K562 (cell line): ENCODE measurements at regions not wholly inside any gene's neighbourhood (a gene's known extent, or its start where the extent isn't known, plus 50 kb on each side); places are given as distances from the start of the nearest gene placed in this dataset.

ENCODE experiments used
- ATAC-seq: fragments of 200-7000 bp; cut with Tn5 transposase; 3 replicates; pipeline ENCODE4 v1.9.1; 2020; ENCODE audit warnings: moderate library complexity
- BruUV-seq: library from RNA; stranded (reverse); fragments of 400-500 nt; replicated peaks from 2 replicates; lab custom pipeline; 2021; lab: Mats Ljungman, UMichigan
- CTCF ChIA-PET: fragments of 300-600 bp; formaldehyde crosslinking; extraction: SDS; loops from one replicate; lab custom pipeline; 2021; ENCODE audit warnings: low intra/inter-chr PET ratio; lab: Yijun Ruan, JAX
- POLR2A ChIA-PET: fragments of 300-600, 350-650 bp; sonication (Branson Sonifier 250); formaldehyde crosslinking; extraction: SDS; loops from one replicate; lab custom pipeline; 2021; ENCODE audit warnings: antibody characterized with exemption, inconsistent platforms; lab: Yijun Ruan, JAX
- DNase-seq, 4 experiments: peaks; one replicate each; pipeline versions ENCODE4 v3.0.0 to v3.0.0-alpha.2; 2011 to 2018; ENCODE audit warnings: low spot score in 3 of 4, mixed read lengths in 3 of 4; ENCODE audit errors: extremely low read depth in 1 of 4
- FAIRE-seq: peaks from 2 replicates; lab custom pipeline; 2011; peaks lifted over from hg19 to GRCh38; lab: Jason Lieb, UNC
- H2AFZ ChIP-seq: 2 replicates; pipeline ENCODE4 v1.6.0; 2011; ENCODE audit warnings: low read depth, low read length, control low read depth, inconsistent platforms
- H3K27ac ChIP-seq: fragments of 200-600 bp; 3 replicates; pipeline ENCODE4 v1.8.0; 2011; ENCODE audit warnings: low read depth, mild to moderate bottlenecking, control low read depth, inconsistent platforms, low read length, moderate library complexity, mixed read lengths; ENCODE audit errors: extremely low read depth
- H3K27me3 ChIP-seq, 2 experiments: fragments of 300-600 bp in 1 of 2; 2 replicates in 1 of 2; 3 replicates in 1 of 2; pipeline versions ENCODE4 v1.6.0 to v1.8.0; 2011; ENCODE audit warnings: inconsistent platforms in 2 of 2, low read length in 2 of 2, mild to moderate bottlenecking in 1 of 2, mixed read lengths in 1 of 2, moderate library complexity in 1 of 2; ENCODE audit not compliant: control insufficient read depth in 2 of 2, insufficient read depth in 2 of 2
- H3K36me3 ChIP-seq: fragments of 300-600 bp; 3 replicates; pipeline ENCODE4 v1.8.0; 2011; ENCODE audit warnings: mild to moderate bottlenecking, low read length, inconsistent platforms; ENCODE audit not compliant: control insufficient read depth, insufficient read depth
- H3K4me1 ChIP-seq, 2 experiments: fragments of 200-600 bp in 1 of 2; replicated peaks in 1 of 2; 2 replicates in 1 of 2; 3 replicates in 1 of 2; pipeline versions ENCODE4 v1.5.1 to v1.8.0; 2011; ENCODE audit warnings: inconsistent platforms in 2 of 2, low read length in 2 of 2, mild to moderate bottlenecking in 1 of 2, mixed read lengths in 1 of 2, moderate library complexity in 1 of 2; ENCODE audit not compliant: control insufficient read depth in 2 of 2, insufficient read depth in 2 of 2
- H3K4me2 ChIP-seq: 2 replicates; pipeline ENCODE4 v1.6.1; 2011; ENCODE audit warnings: low read length, control low read depth, inconsistent platforms, mixed read lengths; ENCODE audit not compliant: insufficient read depth
- H3K4me3 ChIP-seq: fragments of 200-600 bp; sonication (generic), shearing (Covaris generic); 2 replicates; pipeline ENCODE4 v1.5.1; 2016; ENCODE audit warnings: control low read depth, inconsistent platforms
- H3K79me2 ChIP-seq: fragments of 200-600 bp; 3 replicates; pipeline ENCODE4 v1.8.0; 2011; ENCODE audit warnings: low read length, inconsistent platforms; ENCODE audit not compliant: control insufficient read depth, insufficient read depth
- H3K9ac ChIP-seq, 2 experiments: 2 replicates each; pipeline versions ENCODE4 v1.6.0 to v1.6.1; 2011; ENCODE audit warnings: low read depth in 2 of 2, low read length in 2 of 2, control low read depth in 1 of 2, inconsistent platforms in 1 of 2, mild to moderate bottlenecking in 1 of 2, mixed read lengths in 1 of 2; ENCODE audit not compliant: insufficient read depth in 1 of 2
- H3K9me1 ChIP-seq: one replicate; pipeline ENCODE4 v1.6.0; 2011; ENCODE audit warnings: inconsistent platforms, mild to moderate bottlenecking, low read length, moderate library complexity; ENCODE audit not compliant: control insufficient read depth, insufficient read depth
- H3K9me3 ChIP-seq: replicated peaks from 2 replicates; pipeline ENCODE4 v1.5.1; 2011; ENCODE audit warnings: low read depth, low read length, inconsistent platforms; ENCODE audit not compliant: control insufficient read depth, insufficient read depth
- H4K20me1 ChIP-seq: replicated peaks from 2 replicates; pipeline ENCODE4 v1.6.1; 2011; ENCODE audit warnings: low read length, inconsistent platforms, mixed read lengths; ENCODE audit not compliant: control insufficient read depth, insufficient read depth
- FOXJ2 ChIP-seq: fragments of 200-800 bp; sonication (Bioruptor generic); IDR thresholded peaks from 2 replicates; pipeline ENCODE4 v1.6.1; 2016; ENCODE audit warnings: missing genetic modification characterization, missing compliant biosample characterization
- HEY1 ChIP-seq: fragments of 250-450 bp; sonication (Bioruptor Pico); IDR thresholded peaks from 2 replicates; pipeline ENCODE4 v1.5.0; 2020; ENCODE audit warnings: mild to moderate bottlenecking, moderate library complexity, borderline replicate concordance
- HMG20B ChIP-seq: fragments of 250-450 bp; sonication (Bioruptor Pico); IDR thresholded peaks from 2 replicates; pipeline ENCODE4 v1.5.0; 2021; ENCODE audit warnings: mild to moderate bottlenecking
- IRF2 ChIP-seq: sonication (generic); formaldehyde crosslinking; IDR thresholded peaks from 2 replicates; pipeline ENCODE4 v1.8.1; 2022; ENCODE audit warnings: mild to moderate bottlenecking, missing genetic modification reagents
- NFE2 ChIP-seq: IDR thresholded peaks from 2 replicates; pipeline ENCODE4 v1.6.1; 2014; ENCODE audit warnings: antibody characterized with exemption, low read depth
- POLR2G ChIP-seq: fragments of 200-400 bp; formaldehyde crosslinking; IDR thresholded peaks from 2 replicates; pipeline ENCODE4 v1.6.1; 2017; ENCODE audit warnings: low read depth, mild to moderate bottlenecking, antibody characterized with exemption, low read length, moderate library complexity
- RBM34 ChIP-seq: fragments of 200-400 bp; formaldehyde crosslinking; IDR thresholded peaks from 2 replicates; pipeline ENCODE4 v1.6.1; 2018; ENCODE audit warnings: low read length, borderline replicate concordance; ENCODE audit not compliant: insufficient read depth
- SREBF2 ChIP-seq: sonication (generic); formaldehyde crosslinking; IDR thresholded peaks from 2 replicates; pipeline ENCODE4 v1.4.0; 2020; ENCODE audit warnings: mild to moderate bottlenecking, missing genetic modification reagents
- TAF7 ChIP-seq: fragments of 450-650 bp; IDR thresholded peaks from 2 replicates; pipeline ENCODE4 v1.6.1; 2016; ENCODE audit warnings: missing genetic modification characterization, missing compliant biosample characterization
- TCF3 ChIP-seq: sonication (generic); formaldehyde crosslinking; IDR thresholded peaks from 2 replicates; pipeline ENCODE4 v1.4.0; 2020; ENCODE audit warnings: mild to moderate bottlenecking, missing genetic modification reagents
- ZC3H11A ChIP-seq: IDR thresholded peaks from 2 replicates; pipeline ENCODE4 v1.6.1; 2012; ENCODE audit warnings: low read depth, low read length, improper control_type of control experiment
- ZC3H4 ChIP-seq: sonication (generic); formaldehyde crosslinking; IDR thresholded peaks from 2 replicates; pipeline ENCODE4 v1.9.0; 2021; ENCODE audit warnings: missing genetic modification reagents, borderline replicate concordance
- ZNF175 ChIP-seq: fragments of 200-800 bp; sonication (Bioruptor generic); IDR thresholded peaks from 2 replicates; pipeline ENCODE4 v1.6.1; 2016; ENCODE audit warnings: low read depth, mild to moderate bottlenecking, missing genetic modification characterization, missing compliant biosample characterization
- ZNF280A ChIP-seq: fragments of 450-650 bp; IDR thresholded peaks from 2 replicates; pipeline ENCODE4 v1.6.1; 2018; ENCODE audit warnings: mild to moderate bottlenecking, low read depth; ENCODE audit not compliant: partially characterized antibody
- ZNF445 ChIP-seq: fragments of 250-450 bp; sonication (Bioruptor Pico); IDR thresholded peaks from 2 replicates; pipeline ENCODE4 v1.4.0; 2020; ENCODE audit warnings: low read depth, mild to moderate bottlenecking, moderate library complexity
- ZNF778 ChIP-seq: fragments of 450-650 bp; formaldehyde crosslinking; IDR thresholded peaks from 2 replicates; pipeline ENCODE4 v1.4.0; 2020; ENCODE audit warnings: mild to moderate bottlenecking, moderate library complexity
- WGBS: fragments of 100-300 bp; shearing (Covaris generic); methylation state at CpG from one replicate; pipeline ENCODE4 v1.1.6; 2016; ENCODE audit warnings: low coverage, mixed read lengths; ENCODE audit not compliant: insufficient coverage; ENCODE audit errors: missing lambda C conversion rate; 5-methylcytosine and 5-hydroxymethylcytosine counted together
- in situ Hi-C: fragments of 300-500 bp; cut with MboI; formaldehyde crosslinking; loops from 4 replicates; pipeline ENCODE4 v1.15.0; 2018; ENCODE audit warnings: inconsistent platforms, mixed read lengths
- intact Hi-C: fragments of 100-400 bp; cut with micrococcal nuclease; formaldehyde crosslinking; loops from 2 replicates; pipeline ENCODE4 v1.14.2; 2022

GRCh38 chr2:242054881-242055801 lies 185.6 kb downstream of the RTP5 start:
- in situ Hi-C loops (no loop called here), intact Hi-C loops (no loop called here)
- Histone ChIP-seq H3K4me3 (no peak overlapping the region), H3K4me2 (no peak overlapping the region), H3K79me2 (no peaks in the 10 kb centered on the region), H3K9me3 (no peaks in the 10 kb centered on the region), H3K4me1 (peaks cover 0 to 10% of the 10 kb centered on the region in 2 experiments; a peak in 2 of 5 replicates), H4K20me1 (no peaks in the 10 kb centered on the region), H3K27ac (no peak overlapping the region), H3K9ac (peak overlapping the region in 1 of 2 experiments; percentile 35; a peak in 1 of 4 replicates), H3K36me3 (no peaks in the 10 kb centered on the region), H2AFZ (no peak overlapping the region), H3K27me3 (peaks cover 36 to 54% of the 10 kb centered on the region in 2 experiments)
- ATAC-seq = no peak; the same call in 1 of the 3 replicates
- FAIRE-seq = no peak
- ChIA-PET CTCF (no interaction called here), POLR2A (interaction anchor here (0.6 to 1.8 kb wide), 2 partner anchors 43 to 1408 kb away, joined by 4 to 5 read pairs; no protein-coding TSS in a partner anchor)
- no TSS peak for BruUV-seq
- WGBS = 15% methylated on average over 27 of the region's 39 CpGs
- no peak for DNase-seq
- TF ChIP-seq HEY1 (CRISPR knock-in tag) (no peak), ZNF280A (no peak), ZC3H4 (CRISPR knock-in tag) (no peak), POLR2G (no peak), TAF7 (tag) (no peak), ZNF778 (CRISPR knock-in tag) (no peak), HMG20B (CRISPR knock-in tag) (no peak), ZNF445 (no peak), TCF3 (CRISPR knock-in tag) (no peak), ZC3H11A (no peak), FOXJ2 (tag) (no peak), IRF2 (CRISPR knock-in tag) (no peak), SREBF2 (no peak), NFE2 (no peak), ZNF175 (CRISPR knock-in tag) (no peak), RBM34 (no peak)
- TF ChIP-seq, all 486 proteins: peak for 0
- H3K9me1 ChIP-seq = no peaks in the 10 kb centered on the region
